OCI-LY1 (cell line): ENCODE measurements at regions not wholly inside any gene's neighbourhood (a gene's known extent, or its start where the extent isn't known, plus 50 kb on each side); places are given as distances from the start of the nearest gene placed in this dataset.

Experiments
- CTCF ChIP-seq: fragments of 200-600 bp; sonication (generic), shearing (Covaris generic); IDR thresholded peaks from 2 replicates; pipeline ENCODE4 v1.5.1; 2017; ENCODE audit warnings: mild to moderate bottlenecking, antibody characterized with exemption, low read length, moderate library complexity, mixed read lengths
- EZH2 ChIP-seq: fragments of 200-600 bp; sonication (generic), shearing (Covaris generic); IDR thresholded peaks from 2 replicates; pipeline ENCODE4 v1.8.0; 2017; ENCODE audit warnings: borderline replicate concordance, mixed run types, mild to moderate bottlenecking, antibody characterized with exemption, low read length, moderate library complexity, mixed read lengths

- no peak for TF ChIP-seq CTCF
- TF ChIP-seq EZH2, result no peak
Measured at GRCh38 chr4:11564021-11564420, 135.3 kb upstream of the HS3ST1 start.
